ENCODE measurements at regions not wholly inside any gene's neighbourhood (a gene's known extent, or its start where the extent isn't known, plus 50 kb on each side); places are given as distances from the start of the nearest gene placed in this dataset.
"Not testable (repeated sequence)": the region's sequence is repeated elsewhere in the genome, so short reads cannot be mapped to it uniquely, and the experiment has no call there.

DNA sequence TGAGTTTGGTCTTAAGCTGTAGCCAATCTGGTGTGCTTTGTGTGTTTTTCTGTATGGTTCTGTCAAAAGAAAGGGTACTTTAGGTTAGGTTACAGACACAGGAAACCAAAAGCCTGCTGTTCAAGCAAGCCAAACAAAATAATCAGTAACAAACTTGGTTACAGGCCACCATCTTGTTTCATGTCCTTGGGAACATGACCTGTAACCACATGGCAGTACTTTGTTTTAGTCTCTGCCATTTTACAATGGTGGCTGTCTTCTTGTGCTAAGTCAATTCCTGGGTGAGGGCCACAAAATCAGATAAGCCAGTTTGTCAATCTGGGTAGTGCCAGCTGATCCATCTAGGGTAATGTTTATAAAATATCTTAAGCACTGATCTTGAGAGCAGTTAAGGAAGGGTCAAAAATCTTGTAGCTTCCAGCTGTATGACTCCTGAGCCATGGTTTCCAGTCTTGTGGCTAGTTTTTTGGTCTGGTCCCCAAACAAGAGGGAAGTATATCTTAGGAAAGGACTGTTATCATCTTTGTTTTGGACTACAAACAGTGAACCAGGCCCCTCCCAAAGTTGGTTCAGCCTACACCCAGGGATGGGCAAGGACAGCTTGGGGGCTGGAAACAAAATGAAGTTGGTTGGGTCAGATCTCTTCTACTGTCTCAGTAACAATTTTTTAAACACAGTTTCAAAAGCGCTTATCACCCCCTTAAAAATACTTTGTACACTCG is 90.0 kb downstream of the IGLL5 start:
- no peak for DNase-seq

- no peak for DNase-seq
Observed at GRCh38 chr22:22978637-22979036, 91.0 kb downstream of the IGLL5 start.

DNA sequence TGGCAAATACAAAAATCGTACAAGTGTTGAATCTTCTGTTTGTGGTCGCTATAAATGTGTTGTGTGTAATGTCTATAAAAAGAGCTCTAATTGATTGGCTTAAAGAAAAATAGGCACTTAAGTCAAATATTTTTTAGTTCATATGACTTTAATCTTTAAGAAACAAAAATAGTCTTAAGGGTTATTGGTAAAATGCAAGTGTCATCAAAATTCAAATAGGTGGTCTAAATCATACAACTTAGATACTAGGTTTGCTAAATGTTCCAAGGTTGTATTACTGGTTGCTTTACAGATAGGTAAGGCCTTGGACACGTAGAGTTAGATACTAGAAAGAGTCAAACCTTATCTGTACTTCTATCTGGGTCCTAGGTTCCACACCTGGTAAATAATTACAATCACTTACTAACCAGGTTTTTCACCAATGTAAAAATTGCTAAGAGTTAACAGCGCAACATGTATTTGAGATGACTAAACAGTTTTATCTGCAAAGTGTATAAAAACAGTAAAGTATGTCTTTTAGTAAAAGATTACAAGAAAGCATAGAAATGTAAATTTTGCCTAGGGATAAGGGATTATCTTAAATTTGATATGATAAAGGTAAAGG is 91.1 kb upstream of the GNAZ start:
- no peak for DNase-seq

- DNase-seq: no peak
Observed at GRCh38 chr22:22979954-22980353, 90.4 kb upstream of the GNAZ start.

GRCh38 chr22:22981670-22982571 is 88.4 kb upstream of the GNAZ start:
- no peak for DNase-seq

GRCh38 chr22:22982616-22983015 is 87.7 kb upstream of the GNAZ start:
- DNase-seq: no peak

GRCh38 chr22:22983123-22983522 is 87.2 kb upstream of the GNAZ start:
- no peak for DNase-seq

DNA sequence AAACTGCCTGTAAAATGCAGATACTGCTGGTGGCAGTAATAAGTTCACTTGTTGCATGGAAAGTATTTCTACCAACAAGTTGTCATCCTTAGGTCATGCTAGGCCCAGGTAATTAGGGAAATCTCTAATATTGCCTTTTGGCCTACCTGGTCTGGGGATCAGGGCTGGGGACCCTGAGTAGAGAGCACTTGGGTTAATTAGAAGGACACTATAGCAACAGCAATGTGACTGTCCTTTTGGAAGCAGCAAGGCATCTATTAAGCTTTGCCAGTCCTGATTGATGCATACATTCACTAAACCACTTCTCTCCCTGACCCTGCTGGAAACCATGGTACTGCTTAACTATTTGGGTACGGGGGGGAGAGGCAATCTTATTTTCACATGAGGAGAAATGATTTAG is 86.5 kb upstream of the GNAZ start:
- DNase-seq: no peak

DNA sequence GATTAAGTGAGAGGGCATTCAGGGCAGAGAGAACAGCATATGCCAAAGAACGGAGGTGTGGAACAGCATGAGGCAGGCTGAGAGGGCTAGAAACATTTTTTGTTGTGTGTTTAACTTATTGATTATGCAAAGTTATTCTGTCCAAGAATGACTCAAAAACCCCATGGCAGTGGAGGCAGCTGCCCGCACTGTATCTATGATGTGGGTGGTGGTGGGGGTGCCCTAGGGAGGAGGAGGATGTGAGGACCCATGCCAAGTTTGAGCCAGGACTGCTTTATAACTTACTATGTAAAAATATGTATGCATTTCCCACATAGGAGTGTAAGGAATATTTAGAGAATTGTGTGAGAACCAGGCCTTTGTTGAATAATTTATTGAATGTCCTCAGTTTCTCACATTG is 85.4 kb upstream of the GNAZ start:
- no peak for DNase-seq

DNA sequence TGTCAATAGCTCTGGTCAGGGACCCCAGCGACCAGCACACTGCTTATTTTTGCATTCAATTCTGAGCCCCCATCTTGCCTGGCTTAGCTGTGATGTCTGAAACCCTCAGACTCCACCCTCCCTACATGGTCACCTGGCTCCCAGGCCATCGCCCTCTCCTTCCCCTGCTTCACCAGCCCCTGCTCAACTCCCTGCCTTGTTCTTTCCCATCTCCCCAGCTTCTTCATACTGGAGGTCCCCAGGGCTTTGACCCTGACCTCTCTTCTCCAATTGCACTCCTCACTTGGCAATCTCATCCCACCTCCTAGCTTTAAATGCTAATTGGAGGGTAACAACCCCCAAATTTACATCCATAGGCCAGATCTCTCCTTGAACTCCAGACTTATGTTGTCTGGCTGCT is 84.3 kb upstream of the GNAZ start:
- no peak for DNase-seq

DNA sequence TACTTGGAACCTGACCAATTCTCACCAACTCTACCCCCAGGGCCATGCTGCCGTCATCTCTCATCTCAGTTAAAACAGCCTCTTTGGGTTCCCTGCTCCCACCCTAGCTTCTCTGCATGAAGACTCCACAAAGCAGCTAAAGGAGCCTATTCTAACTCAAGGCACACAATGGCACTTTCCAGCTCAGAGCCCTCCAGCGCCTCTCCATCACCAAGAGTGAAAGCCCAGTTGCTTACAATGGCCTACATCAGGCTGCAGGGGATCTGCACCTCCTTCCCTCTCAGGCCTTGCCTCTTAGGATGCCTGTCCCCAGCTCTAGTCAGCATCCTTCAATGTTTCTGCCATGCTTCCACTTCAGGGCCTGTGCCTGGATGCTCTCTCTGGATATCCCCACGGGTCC is 83.7 kb upstream of the GNAZ start:
- no peak for DNase-seq

GRCh38 chr22:22988150-22988549 is 82.2 kb upstream of the GNAZ start:
- no peak for DNase-seq

GRCh38 chr22:22988785-22989184 is 81.5 kb upstream of the GNAZ start:
- DNase-seq: no peak

- DNase-seq: no peak
Observed at GRCh38 chr22:22989856-22990255, 80.5 kb upstream of the GNAZ start.

DNA sequence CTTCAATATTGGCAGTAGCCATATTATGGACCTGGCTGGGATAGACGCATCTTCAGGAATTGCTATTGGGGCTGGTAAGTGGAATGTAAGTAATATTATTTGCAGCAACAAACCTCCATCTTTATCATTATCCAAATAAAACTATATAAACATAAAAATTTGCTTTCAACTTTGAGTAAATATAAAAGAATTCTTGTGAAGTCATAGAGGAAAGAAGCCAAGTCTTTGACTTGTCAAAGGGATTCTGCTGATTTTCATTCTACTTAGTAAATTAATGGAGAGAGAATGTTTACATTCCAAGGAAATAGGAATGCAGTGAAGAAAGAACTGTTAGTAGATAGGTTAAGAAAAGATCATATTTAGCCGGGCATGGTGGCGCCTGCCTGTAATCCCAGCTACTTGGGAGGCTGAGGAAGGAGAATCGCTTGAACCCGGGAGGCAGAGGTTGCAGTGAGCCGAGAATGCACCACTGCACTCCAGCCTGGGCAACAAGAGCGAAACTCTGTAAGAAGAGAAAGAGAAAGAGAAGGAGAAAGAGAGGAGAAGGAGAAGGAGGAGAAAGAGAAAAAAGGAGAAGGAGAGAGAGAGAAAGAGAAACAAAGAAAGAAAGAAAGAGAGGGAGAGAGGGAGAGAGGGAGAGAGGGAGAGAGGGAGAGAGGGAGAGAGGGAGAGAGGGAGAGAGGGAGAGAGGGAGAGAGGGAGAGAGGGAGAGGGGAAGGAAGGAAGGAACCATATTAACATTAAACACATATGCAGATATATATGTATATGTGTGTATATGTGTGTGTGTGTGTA is 79.4 kb upstream of the GNAZ start:
- DNase-seq: not testable (repeated sequence)

DNA sequence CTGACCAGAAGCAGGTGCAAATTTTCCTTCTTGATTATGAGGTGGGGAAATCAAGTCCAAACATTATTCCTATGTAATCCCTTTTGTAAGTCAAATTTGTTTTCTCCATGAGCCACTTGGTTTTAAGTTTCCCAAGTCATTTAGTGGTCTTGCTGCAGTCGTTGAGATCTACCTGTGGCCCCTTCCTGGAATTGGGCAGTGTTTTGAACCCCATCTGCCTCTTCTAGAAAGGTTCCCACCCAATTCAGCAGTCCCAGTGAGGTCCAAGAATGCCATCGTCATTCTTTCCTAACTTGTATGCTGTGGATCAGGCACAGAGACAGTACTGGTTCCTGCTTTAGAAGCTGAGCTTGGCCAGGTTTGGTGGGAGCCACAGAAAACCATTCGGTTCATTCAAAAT is 77.8 kb upstream of the GNAZ start:
- no peak for DNase-seq

GRCh38 chr22:22993184-22993583 is 77.1 kb upstream of the GNAZ start:
- DNase-seq: no peak

DNA sequence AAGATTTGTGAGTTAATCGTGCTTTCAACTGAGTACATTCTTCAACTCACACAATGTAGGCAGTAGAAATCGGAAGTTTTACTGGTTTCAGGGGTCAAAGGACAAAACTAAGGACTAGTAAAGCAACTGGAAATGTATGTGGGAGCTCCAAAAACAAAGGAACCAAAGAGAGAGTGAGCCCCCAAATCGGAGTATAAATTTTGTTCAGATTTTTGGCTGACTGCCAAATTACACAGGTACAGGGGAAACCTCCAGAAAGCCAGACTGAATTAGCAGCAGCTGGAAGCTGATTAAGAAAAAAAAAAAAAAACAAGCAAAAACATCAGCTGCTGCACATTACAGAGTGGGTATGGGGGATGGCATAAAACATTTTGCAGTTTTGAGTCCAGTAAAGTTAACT is 75.2 kb upstream of the GNAZ start:
- peak; percentile 1 for DNase-seq

- no peak for DNase-seq
Observed at GRCh38 chr22:22996511-22997261, 73.6 kb upstream of the GNAZ start.

- no peak for DNase-seq
Observed at GRCh38 chr22:22997262-22997898, 72.9 kb upstream of the GNAZ start.

GRCh38 chr22:22997988-22998387 is 72.3 kb upstream of the GNAZ start:
- no peak for DNase-seq

DNA sequence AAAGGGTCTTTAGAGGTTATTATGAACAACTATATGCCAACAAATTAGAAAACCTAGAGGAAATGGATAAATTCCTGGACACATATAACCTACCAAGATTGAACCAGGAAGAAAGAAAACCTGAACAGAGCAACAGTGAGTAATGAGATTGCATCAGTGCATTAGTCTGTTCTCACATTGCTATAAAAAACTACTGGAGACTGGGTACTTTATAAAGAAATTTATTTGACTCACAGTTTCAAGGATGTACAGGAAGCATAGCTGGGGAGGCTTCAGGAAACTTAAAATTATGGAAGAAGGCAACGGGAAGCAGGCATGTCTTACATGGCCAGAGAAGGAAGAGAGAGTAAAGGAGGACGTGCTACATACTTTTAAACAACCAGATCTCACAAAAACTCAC is 70.8 kb upstream of the GNAZ start:
- no peak for DNase-seq

All from NCI-H1694 (cell line).